ENCODE measurements at regions not wholly inside any gene's neighbourhood (a gene's known extent, or its start where the extent isn't known, plus 50 kb on each side); places are given as distances from the start of the nearest gene placed in this dataset.

GRCh38 chr6:4550227-4550597 is 226.0 kb upstream of the CDYL start:
- Histone ChIP-seq H3K9me3 (ENCODE audit: low read length) (no peaks in the 10 kb centered on the region), H3K4me2 (ENCODE audit: low read length) (no peak overlapping the region), H2AFZ (ENCODE audit: low read length) (no peak overlapping the region), H3K4me3 (ENCODE audit: low read length) (no peak overlapping the region), H3K27ac (ENCODE audit: low read length) (no peak overlapping the region), H3K9ac (ENCODE audit: low read length) (no peak overlapping the region), H4K20me1 (ENCODE audit: low read length) (no peaks in the 10 kb centered on the region), H3K27me3 (ENCODE audit: low read length) (no peaks in the 10 kb centered on the region), H3K4me1 (ENCODE audit: insufficient read depth, low read length) (no peaks in the 10 kb centered on the region), H3F3A (ENCODE audit: low read length, unreplicated experiment) (no peaks in the 10 kb centered on the region), H3K9me2 (replicated peaks; ENCODE audit: low read length) (no peaks in the 10 kb centered on the region), H3K79me2 (ENCODE audit: low read length) (no peaks in the 10 kb centered on the region), H3K36me3 (ENCODE audit: low read depth, low read length) (no peaks in the 10 kb centered on the region)
- DNase-seq: no peak
- no peak for TF ChIP-seq EZH2phosphoT487 (IDR thresholded peaks at IDR 0.05; ENCODE audit: borderline replicate concordance, low read length)
- TF ChIP-seq CTCF (conservative IDR thresholded peaks at IDR 0.05; ENCODE audit: low read depth, low read length): no peak
- TF ChIP-seq EZH2 (IDR thresholded peaks at IDR 0.05; ENCODE audit: low read length, unreplicated experiment): no peak
- CTCF ChIA-PET: no interaction called here
- no peak for ATAC-seq
- POLR2A ChIA-PET (ENCODE audit: unreplicated experiment): no interaction called here
- BruUV-seq (replicated peaks): no TSS peak
- intact Hi-C loops (cut with micrococcal nuclease): no loop called here

GRCh38 chr6:4549556-4550226 is 226.5 kb upstream of the CDYL start:
- Histone ChIP-seq H3K9ac (ENCODE audit: low read length) (no peak overlapping the region), H3K4me2 (ENCODE audit: low read length) (no peak overlapping the region), H3K79me2 (ENCODE audit: low read length) (no peaks in the 10 kb centered on the region), H3K9me3 (ENCODE audit: low read length) (no peaks in the 10 kb centered on the region), H3F3A (ENCODE audit: low read length, unreplicated experiment) (no peaks in the 10 kb centered on the region), H2AFZ (ENCODE audit: low read length) (no peak overlapping the region), H3K36me3 (ENCODE audit: low read depth, low read length) (no peaks in the 10 kb centered on the region), H3K4me1 (ENCODE audit: insufficient read depth, low read length) (no peaks in the 10 kb centered on the region), H4K20me1 (ENCODE audit: low read length) (no peaks in the 10 kb centered on the region), H3K9me2 (replicated peaks; ENCODE audit: low read length) (no peaks in the 10 kb centered on the region), H3K4me3 (ENCODE audit: low read length) (no peak overlapping the region), H3K27me3 (ENCODE audit: low read length) (no peaks in the 10 kb centered on the region), H3K27ac (ENCODE audit: low read length) (no peak overlapping the region)
- no peak for ATAC-seq
- intact Hi-C loops (cut with micrococcal nuclease): no loop called here
- DNase-seq: no peak
- POLR2A ChIA-PET (ENCODE audit: unreplicated experiment): no interaction called here
- BruUV-seq (replicated peaks): no TSS peak
- CTCF ChIA-PET: no interaction called here
- TF ChIP-seq EZH2 (IDR thresholded peaks at IDR 0.05; ENCODE audit: low read length, unreplicated experiment): no peak
- TF ChIP-seq EZH2phosphoT487 (IDR thresholded peaks at IDR 0.05; ENCODE audit: borderline replicate concordance, low read length): no peak
- no peak for TF ChIP-seq CTCF (conservative IDR thresholded peaks at IDR 0.05; ENCODE audit: low read depth, low read length)

- no peaks in the 10 kb centered on the region for H3K79me2 ChIP-seq (ENCODE audit: low read length)
- H3F3A ChIP-seq (ENCODE audit: low read length, unreplicated experiment): no peaks in the 10 kb centered on the region
- H3K36me3 ChIP-seq (ENCODE audit: low read depth, low read length): no peaks in the 10 kb centered on the region
- no peaks in the 10 kb centered on the region for H3K9me3 ChIP-seq (ENCODE audit: low read length)
- no peaks in the 10 kb centered on the region for H3K27me3 ChIP-seq (ENCODE audit: low read length)
- H3K9me2 ChIP-seq (replicated peaks; ENCODE audit: low read length): no peaks in the 10 kb centered on the region
- H3K4me3 ChIP-seq (ENCODE audit: low read length): no peak overlapping the region
- no peaks in the 10 kb centered on the region for H3K4me1 ChIP-seq (ENCODE audit: insufficient read depth, low read length)
- H2AFZ ChIP-seq (ENCODE audit: low read length): no peak overlapping the region
- H3K27ac ChIP-seq (ENCODE audit: low read length): no peak overlapping the region
- H4K20me1 ChIP-seq (ENCODE audit: low read length): no peaks in the 10 kb centered on the region
- BruUV-seq (replicated peaks): no TSS peak
- H3K9ac ChIP-seq (ENCODE audit: low read length): no peak overlapping the region
- intact Hi-C loops (cut with micrococcal nuclease): no loop called here
- H3K4me2 ChIP-seq (ENCODE audit: low read length): no peak overlapping the region
- ATAC-seq: no peak
- ChIA-PET POLR2A (ENCODE audit: unreplicated experiment) (no interaction called here), CTCF (no interaction called here)
- TF ChIP-seq EZH2 (IDR thresholded peaks at IDR 0.05; ENCODE audit: low read length, unreplicated experiment) (no peak), EZH2phosphoT487 (IDR thresholded peaks at IDR 0.05; ENCODE audit: borderline replicate concordance, low read length) (no peak), CTCF (conservative IDR thresholded peaks at IDR 0.05; ENCODE audit: low read depth, low read length) (no peak)
- no peak for DNase-seq
Observed at GRCh38 chr6:4545893-4546292, 230.3 kb upstream of the CDYL start.
